HG02840 (cell line): ENCODE measurements at regions not wholly inside any gene's neighbourhood (a gene's known extent, or its start where the extent isn't known, plus 50 kb on each side); places are given as distances from the start of the nearest gene placed in this dataset.

Source experiments
- ATAC-seq: cut with Tn5 transposase; IDR thresholded peaks from one replicate; pipeline ENCODE4 v1.9.1; 2021; ENCODE audit warnings: mild to moderate bottlenecking, moderate library complexity, moderate number of reproducible peaks; ENCODE audit not compliant: unreplicated experiment, low FRiP score

- no peak for ATAC-seq
These were observed 109.4 kb upstream of the LRRN1 start for GRCh38 chr3:3689601-3690375.

GRCh38 chr3:3686907-3687648 is 112.2 kb upstream of the LRRN1 start:
- ATAC-seq: no peak

DNA sequence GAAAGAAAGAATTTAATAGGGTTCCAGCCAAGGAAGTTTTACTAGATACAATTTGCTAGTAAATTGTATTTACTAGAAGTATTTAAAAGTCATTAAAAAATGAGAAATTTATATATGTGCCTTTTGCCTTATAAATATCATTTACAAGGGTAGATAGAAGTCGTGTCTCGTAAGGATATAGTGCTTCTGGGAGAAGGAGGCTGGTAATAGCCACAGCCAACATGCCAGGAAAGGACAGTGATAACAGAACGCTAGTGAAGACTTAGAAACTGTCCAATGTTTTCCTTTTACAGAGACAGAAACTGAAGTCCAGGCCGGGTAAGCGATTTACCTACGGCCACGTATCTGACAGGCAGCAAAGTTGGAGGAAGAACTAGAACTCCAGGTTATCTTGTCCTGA is 113.5 kb upstream of the LRRN1 start:
- no peak for ATAC-seq

GRCh38 chr3:3683261-3683660 is 116.0 kb upstream of the LRRN1 start:
- ATAC-seq: no peak

DNA sequence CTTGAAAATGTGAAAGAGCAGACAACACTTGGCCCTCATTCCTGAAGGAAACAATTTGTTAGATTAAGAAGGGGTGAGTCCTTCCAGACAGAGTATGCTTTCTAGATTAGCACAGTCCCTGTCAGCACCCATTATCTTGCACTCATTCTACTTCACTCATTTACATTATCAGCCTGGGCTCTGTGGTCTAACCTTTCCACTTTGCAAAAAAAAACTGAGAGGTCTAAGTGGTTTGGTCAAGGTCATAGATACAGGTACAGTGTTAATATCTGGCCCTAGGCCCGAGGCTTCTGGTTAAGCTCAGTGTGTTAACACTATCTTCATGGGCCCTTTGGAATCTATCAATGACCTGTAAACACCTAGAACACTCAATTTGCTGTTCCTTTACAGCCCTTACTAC is 123.4 kb upstream of the LRRN1 start:
- no peak for ATAC-seq

- no peak for ATAC-seq
These were observed 124.0 kb upstream of the LRRN1 start for GRCh38 chr3:3675186-3675585.

DNA sequence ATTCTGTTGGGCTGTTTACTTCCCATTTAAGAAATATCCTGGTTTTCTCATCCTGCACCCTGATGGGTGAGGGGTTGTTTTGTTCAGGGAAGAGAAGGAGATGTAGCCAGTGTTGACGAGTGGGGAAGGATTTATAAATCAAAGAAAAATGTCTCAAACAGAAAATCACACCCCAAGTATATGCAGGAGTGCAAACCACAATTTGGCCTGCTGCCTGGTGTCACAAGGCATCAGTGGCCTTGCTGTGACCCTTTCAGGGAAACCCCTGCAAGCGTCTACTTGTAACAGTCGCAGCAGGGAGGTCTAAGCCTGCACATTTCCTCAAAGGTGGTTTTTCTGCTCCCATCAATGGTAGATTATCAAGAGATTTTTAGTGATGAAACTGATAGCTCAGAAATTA is 132.6 kb upstream of the LRRN1 start:
- ATAC-seq: peak; percentile 96

GRCh38 chr3:3665961-3666640 is 133.1 kb upstream of the LRRN1 start:
- peak; percentile 22 for ATAC-seq

GRCh38 chr3:3665546-3665945 is 133.7 kb upstream of the LRRN1 start:
- no peak for ATAC-seq

- no peak for ATAC-seq
These were observed 134.3 kb upstream of the LRRN1 start for GRCh38 chr3:3664935-3665334.

DNA sequence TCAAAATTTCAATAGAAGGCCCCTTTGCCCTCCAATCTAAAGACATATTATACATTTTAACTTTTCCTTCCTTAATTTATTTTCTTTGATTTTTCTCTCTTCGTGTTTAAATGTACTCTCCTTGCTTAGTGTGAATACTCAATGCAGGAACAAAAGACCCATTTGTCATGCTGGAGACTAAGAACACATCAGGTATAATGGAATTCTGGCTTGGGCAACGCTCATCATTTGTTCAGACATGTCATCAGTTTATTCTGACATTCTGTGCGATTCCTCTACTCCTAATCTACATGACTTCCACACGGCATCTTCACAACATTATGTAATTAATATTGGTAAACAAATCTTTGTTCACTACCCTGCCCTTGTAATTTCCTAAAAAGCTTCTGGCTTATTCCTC is 136.6 kb upstream of the LRRN1 start:
- ATAC-seq: no peak

GRCh38 chr3:3654916-3655315 is 144.3 kb upstream of the LRRN1 start:
- no peak for ATAC-seq

DNA sequence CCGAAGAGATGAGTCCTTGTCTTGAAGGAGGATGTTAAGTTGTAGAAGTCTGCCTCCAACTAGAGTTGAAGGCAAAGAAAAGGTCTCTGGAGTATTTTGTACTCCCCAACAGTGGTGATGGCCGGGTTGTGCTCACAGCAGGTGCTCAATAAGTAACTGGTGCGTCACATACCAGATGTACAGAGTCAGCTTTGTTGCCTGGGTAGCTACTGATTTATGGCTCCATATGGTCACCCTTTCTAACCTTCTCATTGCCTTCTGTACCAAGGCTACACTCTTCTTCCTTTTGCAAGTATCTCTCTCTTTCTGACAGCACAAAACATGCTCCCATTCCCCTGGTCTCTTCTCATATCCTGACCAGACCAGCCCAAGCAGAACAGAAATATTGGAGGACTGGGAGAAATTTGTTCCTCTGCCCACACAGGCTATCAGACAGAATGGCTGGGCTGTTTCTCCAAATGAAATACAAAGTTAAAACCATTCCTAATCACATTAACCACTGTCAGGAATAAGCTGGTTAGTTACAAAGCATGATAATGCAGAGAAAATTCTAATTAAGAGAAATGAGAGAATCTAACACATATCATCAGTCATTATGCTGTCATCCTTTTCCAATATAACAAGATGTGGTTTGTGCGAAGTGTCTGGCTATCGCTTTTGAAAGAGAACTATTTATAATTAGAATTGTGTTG is 150.1 kb upstream of the LRRN1 start:
- no peak for ATAC-seq

DNA sequence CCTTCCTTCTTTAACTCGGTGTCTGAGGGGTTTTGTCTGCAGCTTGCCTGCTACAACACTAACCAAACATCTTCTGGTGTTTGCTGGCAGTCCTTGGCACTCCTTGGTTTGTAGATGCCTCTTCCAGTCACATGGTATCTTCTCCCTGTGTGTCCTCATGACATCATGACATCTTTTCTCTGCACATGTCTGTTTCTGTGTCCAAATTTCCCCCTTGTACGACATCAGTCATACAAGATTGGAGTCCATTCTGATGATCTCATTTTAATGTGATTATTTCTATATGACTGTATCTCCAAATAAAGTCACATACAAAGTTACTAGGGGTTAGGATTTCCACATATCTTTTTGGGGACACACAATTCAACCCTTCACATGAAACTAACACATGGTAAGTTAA is 152.3 kb upstream of the LRRN1 start:
- ATAC-seq: no peak

GRCh38 chr3:3646103-3646844 is 153.0 kb upstream of the LRRN1 start:
- ATAC-seq: peak; percentile 69

DNA sequence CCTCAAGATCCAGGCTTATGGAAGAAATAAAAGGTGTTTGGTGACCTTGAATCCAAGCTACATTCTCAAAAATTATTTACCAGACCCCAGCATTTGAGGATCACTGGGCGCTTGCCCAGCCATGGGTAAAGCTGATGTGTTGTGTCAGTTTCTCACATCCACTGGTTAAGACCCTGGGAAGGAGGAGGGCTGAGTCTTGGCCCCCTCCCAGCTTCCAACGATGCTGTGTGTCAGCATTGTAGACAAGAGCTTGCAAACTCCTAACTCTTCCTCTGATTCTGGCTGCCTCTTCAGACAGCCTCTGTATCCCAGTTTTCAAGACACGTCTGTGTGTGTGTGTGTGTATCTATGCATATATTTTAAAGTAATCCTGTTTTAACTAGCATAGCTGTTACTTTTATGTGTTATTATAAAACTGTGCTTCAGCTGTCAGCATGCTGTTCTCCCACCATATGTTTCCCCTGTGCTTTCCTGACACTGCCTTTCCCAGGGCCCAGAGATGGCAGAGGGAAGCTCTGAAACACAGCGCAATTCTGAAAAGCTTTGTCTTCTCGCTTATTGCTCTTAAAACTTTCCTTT is 157.3 kb upstream of the LRRN1 start:
- ATAC-seq: no peak

- no peak for ATAC-seq
These were observed 160.2 kb upstream of the LRRN1 start for GRCh38 chr3:3639078-3639477.

GRCh38 chr3:3636815-3637214 is 162.4 kb upstream of the LRRN1 start:
- ATAC-seq: no peak

GRCh38 chr3:3635109-3635508 is 164.1 kb upstream of the LRRN1 start:
- no peak for ATAC-seq

- no peak for ATAC-seq
These were observed 164.9 kb upstream of the LRRN1 start for GRCh38 chr3:3634326-3634725.
